ENCODE measurements at regions not wholly inside any gene's neighbourhood (a gene's known extent, or its start where the extent isn't known, plus 50 kb on each side); places are given as distances from the start of the nearest gene placed in this dataset.

GRCh38 chr11:23606191-23606590, 745.9 kb upstream of the CCDC179 start:
- Histone ChIP-seq H3K36me3 (ENCODE audit: control insufficient read depth in 2 of 2, extremely low read depth in 1 of 2, insufficient read depth in 2 of 2, low read length in 2 of 2) (no peaks in the 10 kb centered on the region), H3K4me1 (ENCODE audit: control insufficient read depth, extremely low read depth, insufficient read depth, low read length) (no peaks in the 10 kb centered on the region), H3K9me1 (ENCODE audit: control insufficient read depth, extremely low read depth, insufficient read depth, low read length) (no peaks in the 10 kb centered on the region), H3K9me3 (ENCODE audit: control insufficient read depth, low read depth, low read length) (no peaks in the 10 kb centered on the region), H2AFZ (ENCODE audit: control insufficient read depth, low read length) (no peak overlapping the region), H4K20me1 (ENCODE audit: control insufficient read depth, extremely low read depth, insufficient read depth, low read length) (no peaks in the 10 kb centered on the region), H3K9ac (ENCODE audit: control insufficient read depth, extremely low read depth, insufficient read depth, low read length) (no peak overlapping the region), H3K4me2 (ENCODE audit: control insufficient read depth, extremely low read depth, insufficient read depth, low read depth, low read length) (no peak overlapping the region), H3K27ac (ENCODE audit: control insufficient read depth, insufficient read depth, low read length) (no peak overlapping the region), H3K27me3 (ENCODE audit: control insufficient read depth, extremely low read depth, insufficient read depth, low read length) (no peaks in the 10 kb centered on the region), H3K4me3 (ENCODE audit: control insufficient read depth in 2 of 3, extremely low read depth in 1 of 3, insufficient read depth in 2 of 3, low read depth in 1 of 3, low read length in 3 of 3) (no peak overlapping the region), H3K79me2 (ENCODE audit: control insufficient read depth, insufficient read depth, low read length) (no peaks in the 10 kb centered on the region)
- DNase-seq (ENCODE audit: low read depth, low spot score) (no peak), FAIRE-seq (no peak)
- dilution Hi-C loops (cut with MboI; ENCODE audit: extremely low pct_ligation_motif_present, low sequenced_read_pairs) = no loop called here
- TF ChIP-seq CTCF (optimal IDR thresholded peaks at IDR 0.05 in 1 of 3, IDR thresholded peaks at IDR 0.05 in 1 of 3, conservative IDR thresholded peaks at IDR 0.05 in 1 of 3; ENCODE audit: extremely low read depth in 1 of 3, insufficient read depth in 2 of 3, low read length in 3 of 3) (no peak), EZH2 (IDR thresholded peaks at IDR 0.05; ENCODE audit: low read length) (no peak)

DNA sequence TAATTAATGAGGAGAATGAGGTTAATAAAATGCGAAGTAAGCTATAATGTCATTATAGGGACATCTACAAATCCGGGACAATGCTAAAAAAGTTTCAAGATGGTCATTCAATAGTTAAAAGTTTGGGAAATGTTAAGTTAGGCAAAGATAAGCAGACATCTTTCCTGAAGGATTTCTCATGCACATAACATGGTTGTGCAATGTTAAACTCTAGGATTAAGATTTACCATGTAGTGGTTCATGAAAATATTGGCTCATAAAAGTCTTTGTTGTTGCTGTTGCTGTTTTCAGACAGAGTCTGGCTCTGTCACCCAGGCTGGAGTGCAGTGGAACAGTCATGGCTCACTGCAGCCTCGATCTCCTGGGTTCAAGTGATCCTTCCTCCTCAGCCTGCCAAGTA, 751.5 kb upstream of the CCDC179 start:
- H3K4me2 ChIP-seq (ENCODE audit: control insufficient read depth, extremely low read depth, insufficient read depth, low read depth, low read length) = no peak overlapping the region
- DNase-seq (ENCODE audit: low read depth, low spot score) (no peak), FAIRE-seq (no peak)
- no peak overlapping the region for H2AFZ ChIP-seq (ENCODE audit: control insufficient read depth, low read length)
- no peak overlapping the region for H3K9ac ChIP-seq (ENCODE audit: control insufficient read depth, extremely low read depth, insufficient read depth, low read length)
- TF ChIP-seq CTCF (optimal IDR thresholded peaks at IDR 0.05 in 1 of 3, IDR thresholded peaks at IDR 0.05 in 1 of 3, conservative IDR thresholded peaks at IDR 0.05 in 1 of 3; ENCODE audit: extremely low read depth in 1 of 3, insufficient read depth in 2 of 3, low read length in 3 of 3) = no peak
- no peak for TF ChIP-seq EZH2 (IDR thresholded peaks at IDR 0.05; ENCODE audit: low read length)
- no peaks in the 10 kb centered on the region for H3K27me3 ChIP-seq (ENCODE audit: control insufficient read depth, extremely low read depth, insufficient read depth, low read length)
- no peak overlapping the region for H3K27ac ChIP-seq (ENCODE audit: control insufficient read depth, insufficient read depth, low read length)
- no peak overlapping the region for H3K4me3 ChIP-seq (ENCODE audit: control insufficient read depth in 2 of 3, extremely low read depth in 1 of 3, insufficient read depth in 2 of 3, low read depth in 1 of 3, low read length in 3 of 3)
- H3K79me2 ChIP-seq (ENCODE audit: control insufficient read depth, insufficient read depth, low read length) = no peaks in the 10 kb centered on the region
- H3K9me1 ChIP-seq (ENCODE audit: control insufficient read depth, extremely low read depth, insufficient read depth, low read length) = no peaks in the 10 kb centered on the region
- no peaks in the 10 kb centered on the region for H3K4me1 ChIP-seq (ENCODE audit: control insufficient read depth, extremely low read depth, insufficient read depth, low read length)
- H3K9me3 ChIP-seq (ENCODE audit: control insufficient read depth, low read depth, low read length) = no peaks in the 10 kb centered on the region
- dilution Hi-C loops (cut with MboI; ENCODE audit: extremely low pct_ligation_motif_present, low sequenced_read_pairs) = no loop called here
- H4K20me1 ChIP-seq (ENCODE audit: control insufficient read depth, extremely low read depth, insufficient read depth, low read length) = no peaks in the 10 kb centered on the region
- no peaks in the 10 kb centered on the region for H3K36me3 ChIP-seq (ENCODE audit: control insufficient read depth in 2 of 2, extremely low read depth in 1 of 2, insufficient read depth in 2 of 2, low read length in 2 of 2)
